ENCODE measurements at regions not wholly inside any gene's neighbourhood (a gene's known extent, or its start where the extent isn't known, plus 50 kb on each side); places are given as distances from the start of the nearest gene placed in this dataset.
"Not testable (repeated sequence)": the region's sequence is repeated elsewhere in the genome, so short reads cannot be mapped to it uniquely, and the experiment has no call there.

DNA sequence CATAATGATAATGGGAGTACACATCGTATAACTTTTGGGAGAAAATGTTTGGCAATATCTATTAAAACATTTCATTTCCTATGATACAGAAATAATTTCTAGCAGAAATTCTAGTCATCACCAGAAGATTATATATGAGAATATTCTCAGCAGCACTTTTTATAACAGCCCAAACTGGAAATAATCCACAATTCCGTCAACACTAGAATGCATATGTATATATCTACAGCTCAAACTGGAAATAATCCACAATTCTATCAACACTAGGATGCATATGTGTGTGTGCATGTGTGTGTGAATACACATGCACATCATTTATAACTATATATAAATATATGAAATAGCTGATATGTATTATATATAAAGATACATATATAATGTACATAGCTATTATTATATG lies 408.0 kb upstream of the KLHL1 start:
- H2AFZ ChIP-seq = no peak overlapping the region
- TF ChIP-seq, protein P1, sequence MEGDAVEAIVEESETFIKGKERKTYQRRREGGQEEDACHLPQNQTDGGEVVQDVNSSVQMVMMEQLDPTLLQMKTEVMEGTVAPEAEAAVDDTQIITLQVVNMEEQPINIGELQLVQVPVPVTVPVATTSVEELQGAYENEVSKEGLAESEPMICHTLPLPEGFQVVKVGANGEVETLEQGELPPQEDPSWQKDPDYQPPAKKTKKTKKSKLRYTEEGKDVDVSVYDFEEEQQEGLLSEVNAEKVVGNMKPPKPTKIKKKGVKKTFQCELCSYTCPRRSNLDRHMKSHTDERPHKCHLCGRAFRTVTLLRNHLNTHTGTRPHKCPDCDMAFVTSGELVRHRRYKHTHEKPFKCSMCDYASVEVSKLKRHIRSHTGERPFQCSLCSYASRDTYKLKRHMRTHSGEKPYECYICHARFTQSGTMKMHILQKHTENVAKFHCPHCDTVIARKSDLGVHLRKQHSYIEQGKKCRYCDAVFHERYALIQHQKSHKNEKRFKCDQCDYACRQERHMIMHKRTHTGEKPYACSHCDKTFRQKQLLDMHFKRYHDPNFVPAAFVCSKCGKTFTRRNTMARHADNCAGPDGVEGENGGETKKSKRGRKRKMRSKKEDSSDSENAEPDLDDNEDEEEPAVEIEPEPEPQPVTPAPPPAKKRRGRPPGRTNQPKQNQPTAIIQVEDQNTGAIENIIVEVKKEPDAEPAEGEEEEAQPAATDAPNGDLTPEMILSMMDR (IDR thresholded peaks at IDR 0.05) = no peak
- H3K4me1 ChIP-seq = no peaks in the 10 kb centered on the region
- no peak overlapping the region for H3K4me2 ChIP-seq (ENCODE audit: low read length)
- no peaks in the 10 kb centered on the region for H3K27me3 ChIP-seq (ENCODE audit: control insufficient read depth, insufficient read depth, low read length)
- H3K27ac ChIP-seq = no peak overlapping the region
- no peak overlapping the region for H3K9ac ChIP-seq
- no peaks in the 10 kb centered on the region for H3K36me3 ChIP-seq (ENCODE audit: control insufficient read depth, insufficient read depth, low read length)
- H3K4me3 ChIP-seq (ENCODE audit: low read depth, low read length) = no peak overlapping the region
- no peaks in the 10 kb centered on the region for H3K9me3 ChIP-seq (ENCODE audit: control insufficient read depth, low read length)
- no peaks in the 10 kb centered on the region for H3K79me2 ChIP-seq

DNA sequence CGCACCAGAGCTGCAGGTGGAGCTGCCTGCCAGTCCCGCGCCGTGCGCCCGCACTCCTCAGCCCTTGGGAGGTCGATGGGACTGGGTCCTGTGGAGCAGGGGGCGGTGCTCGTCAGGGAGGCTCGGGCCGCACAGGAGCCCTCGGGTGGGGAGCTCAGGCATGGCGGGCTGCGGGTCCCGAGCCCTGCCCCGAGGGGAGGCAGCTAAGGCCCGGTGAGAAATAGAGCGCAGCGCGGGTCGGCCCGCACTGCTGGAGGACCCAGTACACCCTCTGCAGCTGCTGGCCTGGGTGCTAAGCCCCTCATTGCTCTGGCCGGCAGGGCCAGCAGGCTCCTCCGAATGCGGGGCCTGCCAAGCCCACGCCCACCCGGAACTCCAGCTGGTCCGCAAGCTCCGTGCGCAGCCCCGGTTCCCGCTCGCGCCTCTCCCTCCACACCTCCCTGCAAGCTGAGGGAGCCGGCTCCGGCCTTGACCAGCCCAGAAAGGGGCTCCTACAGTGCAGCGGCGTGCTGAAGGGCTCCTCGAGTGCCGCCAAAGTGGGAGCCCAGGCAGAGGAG lies 403.7 kb upstream of the KLHL1 start:
- H3K4me3 ChIP-seq (ENCODE audit: low read depth, low read length); H3K79me2 ChIP-seq; H3K36me3 ChIP-seq (ENCODE audit: control insufficient read depth, insufficient read depth, low read length): not testable (repeated sequence)

DNA sequence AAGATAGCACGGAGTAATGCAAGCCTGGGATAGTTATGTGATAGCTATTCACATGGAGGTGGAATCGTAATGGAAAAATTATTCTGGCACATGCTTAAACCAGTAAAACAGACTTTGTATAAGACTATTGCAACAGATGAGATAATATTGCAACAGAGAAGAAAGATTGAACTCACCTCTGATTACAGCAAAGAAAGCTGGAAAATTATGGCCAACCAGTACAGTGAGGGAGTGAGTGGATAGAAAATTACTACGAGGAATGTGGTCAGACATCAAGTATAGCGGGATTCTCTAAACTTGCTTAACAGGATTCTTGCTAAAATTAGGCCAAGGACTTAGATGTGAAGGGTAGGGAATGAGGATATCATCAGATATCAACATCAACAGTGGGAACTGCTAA lies 397.6 kb upstream of the KLHL1 start:
- TF ChIP-seq, protein P1 (IDR thresholded peaks at IDR 0.05) = no peak
- Histone ChIP-seq H3K9ac (no peak overlapping the region), H3K36me3 (ENCODE audit: control insufficient read depth, insufficient read depth, low read length) (no peaks in the 10 kb centered on the region), H3K79me2 (no peaks in the 10 kb centered on the region), H3K9me3 (ENCODE audit: control insufficient read depth, low read length) (no peaks in the 10 kb centered on the region), H2AFZ (no peak overlapping the region), H3K4me3 (ENCODE audit: low read depth, low read length) (no peak overlapping the region), H3K4me1 (no peaks in the 10 kb centered on the region), H3K27me3 (ENCODE audit: control insufficient read depth, insufficient read depth, low read length) (no peaks in the 10 kb centered on the region), H3K27ac (no peak overlapping the region), H3K4me2 (ENCODE audit: low read length) (peak overlapping the region; percentile 52)

More for the DNA sequence above, 403.7 kb upstream of the KLHL1 start:
- not testable (repeated sequence) for H3K9ac ChIP-seq; H3K4me1 ChIP-seq; H3K27ac ChIP-seq; H3K4me2 ChIP-seq (ENCODE audit: low read length); H3K27me3 ChIP-seq (ENCODE audit: control insufficient read depth, insufficient read depth, low read length); H2AFZ ChIP-seq; H3K9me3 ChIP-seq (ENCODE audit: control insufficient read depth, low read length)

DNA sequence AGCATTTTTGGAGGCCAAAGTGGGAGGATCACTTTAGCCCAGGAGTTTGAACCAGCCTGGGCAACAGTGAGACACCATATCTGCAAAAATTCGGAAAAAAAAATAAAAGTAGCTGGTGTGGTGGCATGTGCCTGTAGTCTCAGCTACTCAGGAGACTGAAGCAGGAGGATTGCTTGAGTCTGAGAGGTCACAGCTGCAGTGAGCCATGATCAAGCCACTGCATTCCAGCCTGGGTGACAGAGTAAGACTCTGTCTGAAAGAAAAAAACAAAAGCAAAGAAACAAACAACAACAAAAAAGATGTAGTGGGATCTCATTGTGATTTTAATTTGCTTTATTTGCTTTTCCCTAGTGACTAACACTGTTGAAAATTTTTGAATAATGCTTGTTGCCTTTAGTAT lies 394.7 kb upstream of the KLHL1 start:
- Histone ChIP-seq H3K4me2 (ENCODE audit: low read length) (no peak overlapping the region), H3K79me2 (no peaks in the 10 kb centered on the region)
- TF ChIP-seq, protein P1 (IDR thresholded peaks at IDR 0.05) = no peak

GRCh38 chr13:70490320-70490935 lies 382.2 kb upstream of the KLHL1 start:
- Histone ChIP-seq H3K36me3 (ENCODE audit: control insufficient read depth, insufficient read depth, low read length) (no peaks in the 10 kb centered on the region), H3K79me2 (no peaks in the 10 kb centered on the region), H3K9ac (no peak overlapping the region), H3K4me3 (ENCODE audit: low read depth, low read length) (no peak overlapping the region), H3K9me3 (ENCODE audit: control insufficient read depth, low read length) (no peaks in the 10 kb centered on the region), H3K27ac (no peak overlapping the region), H3K4me1 (no peaks in the 10 kb centered on the region), H3K27me3 (ENCODE audit: control insufficient read depth, insufficient read depth, low read length) (no peaks in the 10 kb centered on the region), H2AFZ (no peak overlapping the region), H3K4me2 (ENCODE audit: low read length) (no peak overlapping the region)
- TF ChIP-seq, protein P1 (IDR thresholded peaks at IDR 0.05) = no peak

More for the DNA sequence above, 394.7 kb upstream of the KLHL1 start:
- Histone ChIP-seq H3K27me3 (ENCODE audit: control insufficient read depth, insufficient read depth, low read length) (no peaks in the 10 kb centered on the region), H3K27ac (no peak overlapping the region), H3K9me3 (ENCODE audit: control insufficient read depth, low read length) (no peaks in the 10 kb centered on the region), H3K36me3 (ENCODE audit: control insufficient read depth, insufficient read depth, low read length) (no peaks in the 10 kb centered on the region), H2AFZ (no peak overlapping the region), H3K9ac (no peak overlapping the region), H3K4me1 (no peaks in the 10 kb centered on the region), H3K4me3 (ENCODE audit: low read depth, low read length) (no peak overlapping the region)

All from parathyroid adenoma (tissue), 2 donors.